ENCODE measurements at regions not wholly inside any gene's neighbourhood (a gene's known extent, or its start where the extent isn't known, plus 50 kb on each side); places are given as distances from the start of the nearest gene placed in this dataset.

GRCh38 chr12:115632308-115632707 is 645.2 kb downstream of the MED13L start:
- DNase-seq: no peak

GRCh38 chr12:115630136-115630535 is 647.4 kb downstream of the MED13L start:
- DNase-seq: no peak

- DNase-seq: no peak
These were observed 651.3 kb downstream of the MED13L start for GRCh38 chr12:115626210-115626609.

- DNase-seq: no peak
These were observed 653.6 kb downstream of the MED13L start for GRCh38 chr12:115623764-115624334.

GRCh38 chr12:115623275-115623674 is 654.2 kb downstream of the MED13L start:
- DNase-seq: no peak

GRCh38 chr12:115620816-115621215 is 656.7 kb downstream of the MED13L start:
- DNase-seq: no peak

- no peak for DNase-seq
These were observed 657.6 kb downstream of the MED13L start for GRCh38 chr12:115619889-115620288.

- DNase-seq: no peak
These were observed 658.4 kb downstream of the MED13L start for GRCh38 chr12:115619061-115619460.

- DNase-seq: no peak
These were observed 659.4 kb downstream of the MED13L start for GRCh38 chr12:115618105-115618504.

- DNase-seq: no peak
These were observed 660.1 kb downstream of the MED13L start for GRCh38 chr12:115617391-115617790.

GRCh38 chr12:115611477-115611876 is 666.0 kb downstream of the MED13L start:
- DNase-seq: no peak

- no peak for DNase-seq
These were observed 668.1 kb downstream of the MED13L start for GRCh38 chr12:115609347-115609746.

GRCh38 chr12:115606040-115606439 is 671.5 kb downstream of the MED13L start:
- DNase-seq: no peak

GRCh38 chr12:115598871-115599811 is 678.4 kb downstream of the MED13L start:
- DNase-seq: no peak

- DNase-seq: no peak
These were observed 680.3 kb downstream of the MED13L start for GRCh38 chr12:115597157-115597712.

GRCh38 chr12:115588131-115588530 is 689.4 kb downstream of the MED13L start:
- no peak for DNase-seq

GRCh38 chr12:115584156-115584555 is 693.3 kb downstream of the MED13L start:
- DNase-seq: no peak

GRCh38 chr12:115583591-115583990 is 693.9 kb downstream of the MED13L start:
- no peak for DNase-seq

- no peak for DNase-seq
These were observed 700.1 kb downstream of the MED13L start for GRCh38 chr12:115577401-115577800.

- no peak for DNase-seq
These were observed 702.7 kb downstream of the MED13L start for GRCh38 chr12:115574826-115575225.

- DNase-seq: no peak
These were observed 705.1 kb downstream of the MED13L start for GRCh38 chr12:115572440-115572839.

GRCh38 chr12:115571446-115571845 is 706.0 kb downstream of the MED13L start:
- DNase-seq: no peak

GRCh38 chr12:115571027-115571426 is 706.5 kb downstream of the MED13L start:
- no peak for DNase-seq
